AG04449 (cell line): ENCODE measurements at regions not wholly inside any gene's neighbourhood (a gene's known extent, or its start where the extent isn't known, plus 50 kb on each side); places are given as distances from the start of the nearest gene placed in this dataset.

Experiments
- CTCF ChIA-PET: fragments of 350-600 bp; formaldehyde crosslinking; extraction: SDS; loops from one replicate; lab custom pipeline; 2021; ENCODE audit warnings: antibody characterized with exemption; lab: Yijun Ruan, JAX
- POLR2A ChIA-PET: fragments of 400-600, 350-600 bp; formaldehyde crosslinking; extraction: SDS; loops from one replicate; lab custom pipeline; 2020; ENCODE audit warnings: antibody characterized with exemption, inconsistent platforms; lab: Yijun Ruan, JAX
- DNase-seq: peaks from one replicate; pipeline ENCODE4 v3.0.0-alpha.2; 2010; ENCODE audit warnings: low read depth, low spot score
- H3K4me3 ChIP-seq: 2 replicates; pipeline ENCODE4 v1.5.1; 2011; ENCODE audit warnings: low read depth, mild to moderate bottlenecking, control low read depth, low read length
- TF ChIP-seq, protein P1 (sequence below): IDR thresholded peaks from one replicate; pipeline ENCODE4 v1.5.1; 2011; ENCODE audit warnings: mild to moderate bottlenecking, moderate library complexity, low read length, control low read depth, inconsistent platforms; ENCODE audit not compliant: insufficient read depth; ENCODE audit errors: missing control alignments

DNA sequence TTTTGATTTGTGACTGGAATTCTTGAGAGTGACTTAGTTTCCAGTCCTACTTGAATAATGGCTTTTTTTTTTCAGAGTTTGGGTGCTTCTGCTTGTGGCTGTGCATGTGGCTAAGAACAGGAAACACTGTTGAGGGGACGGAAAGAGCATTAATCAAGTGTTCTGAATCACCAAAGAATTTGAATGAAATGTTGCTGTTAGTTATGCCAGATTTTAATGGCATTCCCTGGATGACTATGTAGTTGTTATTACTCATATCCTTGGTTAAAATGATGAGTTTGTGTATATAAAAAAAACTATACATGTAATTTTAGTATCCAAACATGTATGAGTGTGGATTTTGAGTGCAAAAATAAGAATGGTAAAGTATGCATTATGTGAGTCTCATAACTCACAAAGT, 347.9 kb downstream of the BCAT1 start:
- no peak overlapping the region for H3K4me3 ChIP-seq

DNA sequence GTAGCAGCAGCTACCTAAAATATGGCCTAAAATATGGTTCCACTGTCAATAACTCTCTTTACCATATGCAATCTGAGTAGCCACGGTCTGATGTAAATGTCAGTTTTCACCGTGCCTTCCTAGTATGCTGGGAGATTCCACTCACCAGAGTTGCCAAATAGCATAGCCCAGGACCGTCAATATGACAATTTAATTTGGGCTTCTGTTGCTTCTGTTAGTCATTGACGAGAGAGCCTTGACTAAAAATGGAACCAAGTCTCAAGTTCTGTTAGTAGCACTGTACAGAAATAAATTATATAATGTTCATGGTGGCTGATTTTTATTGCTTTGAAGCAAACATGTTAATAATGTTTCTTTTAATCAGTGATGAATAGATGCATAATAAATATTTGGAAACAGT, 348.4 kb downstream of the BCAT1 start:
- POLR2A ChIA-PET = no interaction called here
- no peak overlapping the region for H3K4me3 ChIP-seq
- CTCF ChIA-PET = interaction anchor here (1.1 kb wide), 1 partner anchor 10 kb away, joined by 5 read pairs; no protein-coding TSS in a partner anchor
- no peak for DNase-seq
- TF ChIP-seq, protein P1, sequence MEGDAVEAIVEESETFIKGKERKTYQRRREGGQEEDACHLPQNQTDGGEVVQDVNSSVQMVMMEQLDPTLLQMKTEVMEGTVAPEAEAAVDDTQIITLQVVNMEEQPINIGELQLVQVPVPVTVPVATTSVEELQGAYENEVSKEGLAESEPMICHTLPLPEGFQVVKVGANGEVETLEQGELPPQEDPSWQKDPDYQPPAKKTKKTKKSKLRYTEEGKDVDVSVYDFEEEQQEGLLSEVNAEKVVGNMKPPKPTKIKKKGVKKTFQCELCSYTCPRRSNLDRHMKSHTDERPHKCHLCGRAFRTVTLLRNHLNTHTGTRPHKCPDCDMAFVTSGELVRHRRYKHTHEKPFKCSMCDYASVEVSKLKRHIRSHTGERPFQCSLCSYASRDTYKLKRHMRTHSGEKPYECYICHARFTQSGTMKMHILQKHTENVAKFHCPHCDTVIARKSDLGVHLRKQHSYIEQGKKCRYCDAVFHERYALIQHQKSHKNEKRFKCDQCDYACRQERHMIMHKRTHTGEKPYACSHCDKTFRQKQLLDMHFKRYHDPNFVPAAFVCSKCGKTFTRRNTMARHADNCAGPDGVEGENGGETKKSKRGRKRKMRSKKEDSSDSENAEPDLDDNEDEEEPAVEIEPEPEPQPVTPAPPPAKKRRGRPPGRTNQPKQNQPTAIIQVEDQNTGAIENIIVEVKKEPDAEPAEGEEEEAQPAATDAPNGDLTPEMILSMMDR = no peak

More for the DNA sequence above, 347.9 kb downstream of the BCAT1 start:
- ChIA-PET CTCF (interaction anchor here (1.1 kb wide), 1 partner anchor 10 kb away, joined by 5 read pairs; no protein-coding TSS in a partner anchor), POLR2A (no interaction called here)
- TF ChIP-seq, protein P1 = no peak
- peak; percentile 42 for DNase-seq

DNA sequence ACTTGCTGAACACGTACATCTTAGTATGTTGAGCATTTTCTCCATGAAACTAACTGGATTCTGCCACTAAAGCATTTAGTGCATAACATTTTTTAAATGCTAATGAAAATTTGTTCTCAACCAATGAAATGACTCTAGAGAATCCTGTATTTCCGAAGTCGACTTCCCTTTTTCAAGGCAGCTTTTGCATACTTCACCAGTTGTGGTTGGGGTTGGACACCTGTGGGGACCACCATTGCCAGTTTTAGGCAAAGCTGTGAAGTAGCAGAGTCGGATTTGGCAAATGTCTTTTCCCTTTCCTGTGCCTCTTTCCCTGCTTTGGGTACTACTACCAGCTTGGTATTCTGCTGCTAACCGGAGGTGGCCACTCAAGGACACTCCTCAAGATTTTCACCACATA, 349.2 kb downstream of the BCAT1 start:
- no peak overlapping the region for H3K4me3 ChIP-seq
- no peak for DNase-seq
- TF ChIP-seq, protein P1 = no peak
- ChIA-PET CTCF (interaction anchor here (1.1 kb wide), 1 partner anchor 9 kb away, joined by 5 read pairs; no protein-coding TSS in a partner anchor), POLR2A (no interaction called here)

DNA sequence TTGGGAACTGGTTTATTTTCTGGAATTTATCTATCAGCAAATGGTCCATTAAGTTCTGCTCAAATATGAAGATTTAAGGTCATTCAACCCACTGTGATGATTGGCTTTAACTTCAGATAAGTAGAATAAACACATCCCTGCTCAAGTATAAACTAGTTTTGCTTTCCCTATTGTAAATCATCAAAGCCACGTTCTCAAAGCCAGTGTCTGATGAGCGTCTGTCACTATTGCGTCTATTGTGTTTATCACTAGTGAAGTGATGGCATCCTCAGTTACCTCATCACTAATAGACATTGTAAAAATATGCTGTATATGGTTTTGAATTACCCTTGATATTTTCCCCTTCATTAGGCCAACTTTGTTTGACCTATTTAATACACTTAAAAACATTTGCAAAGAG, 351.3 kb downstream of the BCAT1 start:
- ChIA-PET CTCF (interaction anchor here (0.7 to 1.5 kb wide), 5 partner anchors 9 to 26 kb away, joined by 3 to 4 read pairs (median 3); no protein-coding TSS in a partner anchor), POLR2A (no interaction called here)
- TF ChIP-seq, protein P1 = no peak
- no peak for DNase-seq
- H3K4me3 ChIP-seq = no peak overlapping the region

DNA sequence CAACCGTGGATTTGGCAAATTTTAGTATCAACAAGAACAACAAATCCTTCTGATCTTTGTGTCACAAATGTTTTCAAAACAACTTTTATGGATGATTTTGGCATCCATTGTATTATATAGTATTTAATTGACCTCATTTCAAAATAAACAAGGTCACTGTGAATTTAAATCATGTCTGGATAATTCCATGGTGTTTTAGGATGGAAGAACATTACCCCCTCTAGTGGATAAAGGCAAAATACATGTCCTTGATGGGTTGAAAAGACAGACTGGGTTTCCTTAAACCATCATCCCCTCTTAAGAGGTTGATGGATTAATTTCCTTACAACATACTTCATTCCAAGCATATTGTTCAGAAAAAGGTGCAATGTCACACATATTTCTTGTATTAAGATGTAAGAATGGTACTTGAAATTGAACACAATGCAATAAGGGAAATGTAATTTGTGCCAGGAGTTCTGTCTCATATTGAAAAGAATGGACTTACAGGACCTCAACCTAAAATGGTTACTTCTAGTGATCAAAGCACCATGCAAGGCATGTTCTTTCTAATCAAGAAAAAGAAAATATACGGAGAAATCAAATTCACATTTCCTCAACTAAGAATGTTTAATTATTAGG, 352.0 kb downstream of the BCAT1 start:
- ChIA-PET CTCF (interaction anchor here (0.7 to 1.5 kb wide), 3 partner anchors 8 to 18 kb away, joined by 3 to 4 read pairs (median 3); no protein-coding TSS in a partner anchor), POLR2A (no interaction called here)
- TF ChIP-seq, protein P1 = peak; percentile 44
- H3K4me3 ChIP-seq = no peak overlapping the region
- DNase-seq = no peak

DNA sequence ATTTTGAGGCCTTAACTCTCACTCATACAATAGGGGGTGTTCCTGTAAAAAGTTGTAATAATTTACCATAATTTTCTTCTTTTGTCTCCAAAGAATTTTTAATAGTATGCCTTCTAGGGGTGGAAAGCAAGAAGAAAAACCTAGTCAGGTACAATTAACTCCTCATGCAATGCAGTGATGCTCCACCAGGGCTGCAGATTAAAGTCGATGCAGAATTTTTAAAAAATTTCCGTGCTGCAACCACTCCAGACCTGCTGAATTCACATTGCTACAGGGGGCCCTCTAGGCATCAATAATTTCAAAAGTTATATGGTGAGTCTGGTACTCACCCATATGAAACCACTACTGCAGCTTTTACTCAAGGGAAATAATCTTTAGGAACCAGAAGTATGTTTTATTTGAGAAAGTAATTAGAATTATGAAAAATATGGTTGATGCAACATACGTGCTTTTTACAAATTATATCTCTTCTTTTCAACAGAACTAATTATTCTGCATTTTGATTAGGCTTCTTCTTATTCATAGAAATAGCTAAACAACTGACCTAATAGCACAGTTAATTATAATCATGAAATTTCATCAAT, 353.2 kb downstream of the BCAT1 start:
- TF ChIP-seq, protein P1 = peak; percentile 16
- no peak overlapping the region for H3K4me3 ChIP-seq
- no peak for DNase-seq
- POLR2A ChIA-PET = no interaction called here
- CTCF ChIA-PET = interaction anchor here (0.6 to 1.2 kb wide), 5 partner anchors 9 to 182 kb away, joined by 3 to 5 read pairs (median 4); no protein-coding TSS in a partner anchor
